ENCODE measurements at regions not wholly inside any gene's neighbourhood (a gene's known extent, or its start where the extent isn't known, plus 50 kb on each side); places are given as distances from the start of the nearest gene placed in this dataset.

DNA sequence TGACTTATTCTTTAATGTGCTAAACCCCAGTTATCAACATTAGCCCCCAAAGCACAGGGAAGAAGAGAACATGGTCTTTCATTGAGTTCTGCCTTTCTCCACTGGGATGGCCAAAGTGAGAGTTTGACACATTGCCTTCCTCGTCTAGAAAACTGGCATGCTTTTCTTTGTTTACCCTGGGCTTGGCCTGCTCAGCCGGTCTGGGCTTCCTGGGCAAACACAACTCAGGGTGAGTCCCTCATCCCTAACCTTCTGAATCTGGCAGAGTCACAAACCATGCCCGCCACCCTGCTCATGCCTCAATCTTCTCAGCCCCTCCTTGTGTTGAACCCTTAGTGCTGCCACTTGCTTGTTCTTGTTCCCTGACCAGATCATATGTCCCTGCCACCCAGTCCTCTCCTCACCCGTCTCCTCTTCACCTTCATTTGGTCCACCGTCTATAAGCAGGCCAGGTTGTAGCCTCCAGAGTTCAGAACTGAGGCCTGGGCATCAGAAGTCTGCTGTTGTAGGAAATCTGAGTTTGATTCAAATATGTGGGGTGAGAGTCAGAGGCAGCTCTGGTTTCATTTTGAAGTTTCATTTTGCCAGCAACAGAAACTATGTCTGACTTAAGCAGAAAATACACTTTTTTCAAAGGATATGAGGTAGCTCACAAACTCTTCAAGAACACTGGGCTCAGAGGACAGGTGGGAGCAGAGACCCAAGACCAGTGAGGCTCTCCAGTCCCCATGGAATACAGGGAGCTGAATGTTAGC, 217.6 kb downstream of the NDUFS4 start:
- no peak for TF ChIP-seq BACH2 (CRISPR knock-in tag; IDR thresholded peaks at IDR 0.05; ENCODE audit: borderline replicate concordance)
- no peak for TF ChIP-seq ISL1 (CRISPR knock-in tag; IDR thresholded peaks at IDR 0.05)
- no peak for TF ChIP-seq ZC3H10 (CRISPR knock-in tag; IDR thresholded peaks at IDR 0.05)
